Vagina (tissue), 2 donors: ENCODE measurements at regions not wholly inside any gene's neighbourhood (a gene's known extent, or its start where the extent isn't known, plus 50 kb on each side); places are given as distances from the start of the nearest gene placed in this dataset.

Source experiments
- DNase-seq, 2 donors: peaks; one replicate each; pipeline ENCODE4 v3.0.0-alpha.2; 2017; ENCODE audit errors: extremely low spot score in 2 of 2
- H3K27ac ChIP-seq: fragments of 200-600 bp; sonication (generic); one replicate; pipeline ENCODE4 v1.5.1; 2019
- H3K27me3 ChIP-seq: fragments of 200-600 bp; sonication (generic); one replicate; pipeline ENCODE4 v1.5.1; 2019
- H3K36me3 ChIP-seq, 2 donors: fragments of 200-600 bp; sonication (generic); one replicate each; pipeline ENCODE4 v1.5.1; 2017 to 2019
- H3K4me1 ChIP-seq: fragments of 200-600 bp; sonication (generic); one replicate; pipeline ENCODE4 v1.5.1; 2019
- H3K4me3 ChIP-seq, 2 donors: fragments of 200-600 bp; sonication (generic); 1 replicate in 1 of 2; 2 replicates in 1 of 2; pipeline ENCODE4 v1.5.1; 2016 to 2019
- H3K9me3 ChIP-seq: fragments of 200-600 bp; sonication (generic); one replicate; pipeline ENCODE4 v1.5.1; 2019
- POLR2A ChIP-seq, 2 donors: fragments of 450-650 bp; IDR thresholded peaks; one replicate each; pipeline ENCODE4 v1.6.1; 2017; ENCODE audit warnings: antibody characterized with exemption in 2 of 2, mild to moderate bottlenecking in 2 of 2, moderate library complexity in 2 of 2
- POLR2AphosphoS5 ChIP-seq, 2 donors: sonication (generic); formaldehyde crosslinking; IDR thresholded peaks; one replicate each; pipeline ENCODE4 v1.9.0; 2017; ENCODE audit warnings: antibody characterized with exemption in 2 of 2, mild to moderate bottlenecking in 2 of 2, low read depth in 1 of 2; ENCODE audit not compliant: insufficient read depth in 1 of 2
- intact Hi-C: fragments of 100-400 bp; cut with DNase I; formaldehyde crosslinking; loops from one replicate; pipeline ENCODE4 v1.15.1; 2023
- TF ChIP-seq, protein P1 (sequence below), 3 experiments: fragments of 450-650 bp in 2 of 3; fragments of 200-600 bp in 1 of 3; sonication (generic) in 1 of 3; IDR thresholded peaks; one replicate each; pipeline ENCODE4 v1.5.1; 2017 to 2019; ENCODE audit warnings: antibody characterized with exemption in 3 of 3, mild to moderate bottlenecking in 2 of 3, moderate library complexity in 2 of 3

DNA sequence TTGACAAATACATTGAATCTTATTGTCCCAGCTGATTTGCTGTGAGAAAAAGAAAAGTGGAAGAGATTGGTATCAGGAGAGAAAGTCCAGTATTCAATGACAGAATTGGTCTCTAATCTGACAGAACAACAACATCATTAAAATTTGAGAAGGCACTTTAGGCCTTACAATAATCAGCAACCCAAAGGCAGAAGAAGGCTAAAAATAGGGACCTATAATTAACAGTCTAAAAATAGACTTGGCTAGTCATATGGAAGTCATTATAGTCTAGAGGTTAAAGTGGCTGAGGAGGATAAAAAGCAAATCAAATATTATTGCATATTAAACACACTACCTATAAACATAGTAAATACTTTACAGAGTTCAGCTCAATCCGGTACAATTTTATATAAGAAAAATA lies 393.6 kb upstream of the JAG1 start:
- Histone ChIP-seq H3K9me3 (no peaks in the 10 kb centered on the region), H3K36me3 (no peaks in the 10 kb centered on the region), H3K27ac (no peak overlapping the region), H3K27me3 (no peaks in the 10 kb centered on the region), H3K4me3 (no peak overlapping the region), H3K4me1 (no peaks in the 10 kb centered on the region)
- DNase-seq: no peak
- TF ChIP-seq POLR2A (IDR thresholded peaks at IDR 0.05): no peak
- TF ChIP-seq POLR2AphosphoS5 (IDR thresholded peaks at IDR 0.05; ENCODE audit: insufficient read depth in 1 of 2, low read depth in 1 of 2): no peak
- TF ChIP-seq, protein P1, sequence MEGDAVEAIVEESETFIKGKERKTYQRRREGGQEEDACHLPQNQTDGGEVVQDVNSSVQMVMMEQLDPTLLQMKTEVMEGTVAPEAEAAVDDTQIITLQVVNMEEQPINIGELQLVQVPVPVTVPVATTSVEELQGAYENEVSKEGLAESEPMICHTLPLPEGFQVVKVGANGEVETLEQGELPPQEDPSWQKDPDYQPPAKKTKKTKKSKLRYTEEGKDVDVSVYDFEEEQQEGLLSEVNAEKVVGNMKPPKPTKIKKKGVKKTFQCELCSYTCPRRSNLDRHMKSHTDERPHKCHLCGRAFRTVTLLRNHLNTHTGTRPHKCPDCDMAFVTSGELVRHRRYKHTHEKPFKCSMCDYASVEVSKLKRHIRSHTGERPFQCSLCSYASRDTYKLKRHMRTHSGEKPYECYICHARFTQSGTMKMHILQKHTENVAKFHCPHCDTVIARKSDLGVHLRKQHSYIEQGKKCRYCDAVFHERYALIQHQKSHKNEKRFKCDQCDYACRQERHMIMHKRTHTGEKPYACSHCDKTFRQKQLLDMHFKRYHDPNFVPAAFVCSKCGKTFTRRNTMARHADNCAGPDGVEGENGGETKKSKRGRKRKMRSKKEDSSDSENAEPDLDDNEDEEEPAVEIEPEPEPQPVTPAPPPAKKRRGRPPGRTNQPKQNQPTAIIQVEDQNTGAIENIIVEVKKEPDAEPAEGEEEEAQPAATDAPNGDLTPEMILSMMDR (IDR thresholded peaks at IDR 0.05): no peak
- intact Hi-C loops: no loop called here

DNA sequence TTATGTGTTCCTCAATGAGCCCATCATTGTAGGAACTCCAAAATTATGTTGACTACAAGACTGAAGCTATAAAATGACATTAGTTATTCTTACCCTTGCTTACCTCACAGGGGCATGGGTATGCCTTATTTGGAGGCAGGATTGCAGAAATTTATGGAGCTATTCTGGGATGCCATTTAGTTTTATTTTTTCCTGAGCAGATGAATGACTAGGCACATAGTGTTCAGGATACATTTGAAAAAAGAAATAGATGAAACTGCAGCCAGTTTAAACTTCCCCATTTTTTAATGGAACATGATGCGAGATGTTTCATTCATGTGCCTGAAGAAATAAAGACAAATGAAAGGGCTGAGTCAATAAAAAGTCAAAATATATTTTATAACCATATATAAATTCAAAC lies 399.2 kb upstream of the JAG1 start:
- H3K36me3 ChIP-seq: no peaks in the 10 kb centered on the region
- TF ChIP-seq POLR2AphosphoS5 (IDR thresholded peaks at IDR 0.05; ENCODE audit: insufficient read depth in 1 of 2, low read depth in 1 of 2): peak in 1 of 2 donors; percentile 80
- TF ChIP-seq, protein P1 (IDR thresholded peaks at IDR 0.05): no peak
- TF ChIP-seq POLR2A (IDR thresholded peaks at IDR 0.05): no peak
- H3K4me1 ChIP-seq: no peaks in the 10 kb centered on the region
- no peaks in the 10 kb centered on the region for H3K9me3 ChIP-seq
- intact Hi-C loops: no loop called here
- H3K27ac ChIP-seq: peak overlapping the region; percentile 27
- no peak overlapping the region for H3K4me3 ChIP-seq
- no peaks in the 10 kb centered on the region for H3K27me3 ChIP-seq
- no peak for DNase-seq

DNA sequence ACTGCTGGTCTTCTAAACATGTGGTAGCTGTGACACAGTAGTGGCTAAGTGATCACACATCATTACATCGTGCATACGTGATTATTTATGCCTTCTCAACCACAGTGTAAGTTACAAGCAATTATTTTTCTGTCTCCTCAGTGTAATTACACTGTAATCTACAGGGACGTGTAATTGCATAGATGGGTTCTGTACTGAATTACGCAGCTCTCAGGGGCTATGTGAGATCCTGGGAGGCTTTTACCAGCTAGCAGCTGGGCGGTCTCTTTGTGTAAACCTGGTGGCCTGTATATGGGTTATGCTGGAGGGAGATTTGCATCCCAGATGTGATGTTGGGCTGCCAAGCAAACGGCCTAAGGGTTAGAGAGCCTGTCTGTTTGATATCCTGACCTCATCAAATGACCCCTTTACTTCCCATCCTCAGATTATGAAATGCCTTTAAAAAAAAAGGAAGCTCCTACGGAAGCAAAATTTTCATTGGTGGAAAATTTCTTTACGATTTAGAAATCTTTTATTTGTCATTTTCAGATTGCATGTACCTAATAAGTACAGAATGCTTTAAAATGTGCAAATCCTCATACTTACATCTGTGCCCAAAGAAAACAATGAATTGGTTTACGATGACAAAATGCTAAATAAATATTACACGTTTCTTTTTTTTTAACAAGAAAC lies 402.8 kb upstream of the JAG1 start:
- TF ChIP-seq POLR2A (IDR thresholded peaks at IDR 0.05): no peak
- no peak overlapping the region for H3K4me3 ChIP-seq
- no peaks in the 10 kb centered on the region for H3K27me3 ChIP-seq
- H3K4me1 ChIP-seq: no peaks in the 10 kb centered on the region
- H3K36me3 ChIP-seq: no peaks in the 10 kb centered on the region
- no peaks in the 10 kb centered on the region for H3K9me3 ChIP-seq
- no peak overlapping the region for H3K27ac ChIP-seq
- intact Hi-C loops: no loop called here
- no peak for DNase-seq

DNA sequence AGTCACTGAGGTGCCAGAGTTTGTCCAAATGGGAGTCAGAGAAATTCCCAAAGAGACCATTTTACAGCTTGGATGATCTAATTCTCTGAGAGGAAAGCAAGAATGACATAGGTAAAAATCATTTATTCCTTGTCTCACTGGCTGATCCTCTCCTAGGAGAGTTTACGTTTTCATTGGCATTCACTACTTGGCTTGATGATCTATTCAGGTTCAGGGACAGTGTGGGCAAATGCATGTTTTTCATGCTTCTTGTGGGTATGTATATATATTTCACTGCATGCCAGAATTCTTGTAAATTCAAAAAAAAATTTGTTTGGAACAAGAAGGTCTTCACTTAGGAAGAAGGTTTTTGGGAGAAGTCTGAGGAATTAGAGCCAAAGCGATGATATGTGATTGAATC lies 403.4 kb upstream of the JAG1 start:
- no peaks in the 10 kb centered on the region for H3K27me3 ChIP-seq
- intact Hi-C loops: no loop called here
- no peak overlapping the region for H3K4me3 ChIP-seq

DNA sequence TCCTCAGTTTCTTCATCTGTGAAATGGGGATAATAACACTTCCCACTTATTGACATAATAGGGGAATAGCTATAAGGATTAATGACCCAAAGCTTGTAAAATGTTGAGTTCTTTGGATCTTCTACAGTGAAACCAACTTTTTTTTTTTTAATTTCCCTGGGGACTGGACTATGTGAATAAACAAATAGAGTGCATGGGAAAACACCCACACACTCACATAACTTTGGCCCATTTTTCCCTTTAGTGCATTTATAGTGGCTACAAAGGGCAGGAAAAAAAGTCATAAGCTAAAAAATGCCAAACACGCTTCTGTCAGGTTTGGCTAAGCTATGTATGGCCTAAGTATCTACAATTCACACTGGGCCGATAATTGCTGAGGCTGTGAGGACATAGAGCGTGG lies 406.2 kb upstream of the JAG1 start:
- intact Hi-C loops: no loop called here
- DNase-seq: no peak
- no peak for TF ChIP-seq POLR2AphosphoS5 (IDR thresholded peaks at IDR 0.05; ENCODE audit: insufficient read depth in 1 of 2, low read depth in 1 of 2)
- TF ChIP-seq, protein P1 (IDR thresholded peaks at IDR 0.05): no peak
- TF ChIP-seq POLR2A (IDR thresholded peaks at IDR 0.05): no peak

More for the DNA sequence above, 403.4 kb upstream of the JAG1 start:
- H3K27ac ChIP-seq: no peak overlapping the region
- H3K4me1 ChIP-seq: no peaks in the 10 kb centered on the region
- H3K36me3 ChIP-seq: no peaks in the 10 kb centered on the region
- H3K9me3 ChIP-seq: no peaks in the 10 kb centered on the region
- TF ChIP-seq, protein P1 (IDR thresholded peaks at IDR 0.05): no peak
- TF ChIP-seq POLR2AphosphoS5 (IDR thresholded peaks at IDR 0.05; ENCODE audit: insufficient read depth in 1 of 2, low read depth in 1 of 2) (no peak), POLR2A (IDR thresholded peaks at IDR 0.05) (no peak)
- DNase-seq: no peak

More for the DNA sequence above, 406.2 kb upstream of the JAG1 start:
- H3K36me3 ChIP-seq: no peaks in the 10 kb centered on the region
- no peaks in the 10 kb centered on the region for H3K9me3 ChIP-seq
- no peaks in the 10 kb centered on the region for H3K27me3 ChIP-seq
- no peaks in the 10 kb centered on the region for H3K4me1 ChIP-seq
- no peak overlapping the region for H3K27ac ChIP-seq
- H3K4me3 ChIP-seq: no peak overlapping the region
